Fibroblast of skin of left quadriceps (primary cell): ENCODE measurements at regions not wholly inside any gene's neighbourhood (a gene's known extent, or its start where the extent isn't known, plus 50 kb on each side); places are given as distances from the start of the nearest gene placed in this dataset.

ENCODE experiments used
- DNase-seq, 2 experiments: peaks; one replicate each; pipeline ENCODE4 v3.0.0-alpha.2; 2013; ENCODE audit warnings: low read depth in 2 of 2

DNA sequence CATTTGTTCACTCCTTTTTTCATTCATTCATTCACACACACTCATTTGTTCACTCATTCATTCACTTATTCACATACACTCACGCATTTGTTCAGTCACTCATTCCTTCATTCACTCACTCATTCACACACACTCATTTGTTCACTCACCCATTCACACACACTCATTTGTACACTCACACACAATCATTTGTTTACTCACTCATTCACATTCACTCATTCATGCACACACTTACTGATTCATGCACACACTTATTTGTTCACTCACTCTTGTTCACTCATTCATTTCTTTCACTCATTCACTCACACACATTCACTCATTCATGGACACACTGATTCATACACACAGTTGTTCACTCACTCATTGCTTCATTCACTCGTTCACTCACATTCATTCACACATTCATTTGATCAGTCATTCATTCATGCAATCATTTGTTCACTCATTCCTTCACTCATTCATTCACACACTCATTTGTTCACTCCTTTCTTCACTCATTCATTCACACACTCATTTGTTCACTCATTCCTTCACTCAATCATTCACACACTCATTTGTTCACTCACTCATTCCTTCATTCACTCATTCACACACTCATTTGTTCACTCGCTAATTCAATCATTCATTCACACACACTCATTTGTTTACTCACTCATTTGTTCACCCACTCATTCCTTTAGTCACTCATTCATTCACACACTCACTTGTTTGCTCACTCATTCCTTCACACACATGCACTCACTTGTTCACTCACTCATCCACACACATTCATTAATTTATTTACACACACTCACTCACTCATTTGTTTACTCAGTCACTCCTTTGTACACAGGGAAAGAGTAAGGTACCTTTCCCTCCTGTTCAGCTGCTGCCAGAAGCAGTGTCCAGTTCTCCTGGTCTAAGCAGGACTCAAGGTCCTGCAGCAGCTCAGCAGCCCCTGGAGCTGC, 50.7 kb upstream of the BHLHE23 start:
- no peak for DNase-seq

DNA sequence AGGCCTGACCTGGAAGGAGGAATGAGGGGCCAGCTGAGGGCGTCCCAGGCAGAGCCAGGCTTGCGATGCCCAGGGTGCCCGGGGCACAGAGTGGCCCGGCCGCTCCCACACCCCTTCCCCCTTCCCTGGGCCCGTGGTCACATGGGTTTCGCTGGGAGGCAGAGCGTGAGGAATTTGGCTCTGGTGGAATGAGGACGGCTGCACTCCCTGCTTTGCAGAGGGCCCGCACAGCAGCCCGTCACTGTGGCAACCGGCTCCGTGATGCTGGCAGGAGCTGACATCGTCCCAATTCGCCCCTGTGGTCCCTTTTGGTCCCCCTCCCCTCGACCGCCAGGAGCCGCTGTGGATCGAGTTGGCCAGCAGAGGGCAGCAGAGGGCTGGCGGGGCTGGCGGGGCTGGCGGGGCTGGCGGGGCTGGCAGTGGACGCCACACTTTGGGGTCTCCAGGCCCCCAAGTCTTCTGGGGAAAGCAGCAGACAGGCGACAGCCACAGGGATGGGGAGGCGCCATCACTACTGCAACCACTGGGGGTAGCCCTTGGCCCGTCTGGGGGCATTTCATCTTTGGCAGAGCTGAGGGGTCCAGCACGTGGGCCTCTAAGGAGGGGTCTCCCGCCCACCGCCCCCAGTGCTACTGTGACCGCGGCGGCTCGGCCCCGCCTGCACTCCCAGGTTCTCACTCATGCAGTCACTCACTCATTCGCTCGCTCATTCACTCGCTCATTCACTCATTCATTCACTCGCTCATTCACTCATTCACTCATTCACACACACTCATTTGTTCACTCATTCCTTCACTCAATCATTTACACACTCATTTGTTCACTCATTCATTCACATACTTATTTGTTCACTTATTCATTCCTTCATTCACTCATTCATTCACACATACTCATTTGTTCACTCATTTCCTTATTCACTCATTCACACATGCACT, 49.7 kb upstream of the BHLHE23 start:
- no peak for DNase-seq
